Middle frontal gyrus (tissue), 1 donor: ENCODE measurements at regions not wholly inside any gene's neighbourhood (a gene's known extent, or its start where the extent isn't known, plus 50 kb on each side); places are given as distances from the start of the nearest gene placed in this dataset.
"Not testable (repeated sequence)": the region's sequence is repeated elsewhere in the genome, so short reads cannot be mapped to it uniquely, and the experiment has no call there.

Experiments
- DNase-seq: peaks from one replicate; pipeline ENCODE4 v3.0.0-alpha.2; 2015; ENCODE audit warnings: low spot score; ENCODE audit errors: extremely low spot score

- DNase-seq: no peak
Measured at GRCh38 chr5:62149879-62150278, 156.1 kb upstream of the KIF2A start.

- no peak for DNase-seq
Measured at GRCh38 chr5:62152394-62153087, 153.5 kb upstream of the KIF2A start.

GRCh38 chr5:62154758-62155157 lies 151.2 kb upstream of the KIF2A start:
- DNase-seq: no peak

GRCh38 chr5:62155988-62156387 lies 150.0 kb upstream of the KIF2A start:
- no peak for DNase-seq

GRCh38 chr5:62167561-62168057 lies 138.4 kb upstream of the KIF2A start:
- no peak for DNase-seq

- DNase-seq: no peak
Measured at GRCh38 chr5:62168506-62169281, 137.3 kb upstream of the KIF2A start.

GRCh38 chr5:62178258-62178657 lies 127.7 kb upstream of the KIF2A start:
- DNase-seq: no peak

GRCh38 chr5:62182802-62183201 lies 123.2 kb upstream of the KIF2A start:
- DNase-seq: no peak

GRCh38 chr5:62183727-62184126 lies 122.3 kb upstream of the KIF2A start:
- no peak for DNase-seq

- DNase-seq: no peak
Measured at GRCh38 chr5:62184444-62184843, 121.6 kb upstream of the KIF2A start.

GRCh38 chr5:62190173-62190572 lies 115.8 kb upstream of the KIF2A start:
- no peak for DNase-seq

GRCh38 chr5:62190931-62191330 lies 115.1 kb upstream of the KIF2A start:
- DNase-seq: no peak

GRCh38 chr5:62192958-62193357 lies 113.0 kb upstream of the KIF2A start:
- DNase-seq: no peak

GRCh38 chr5:62196532-62196931 lies 109.5 kb upstream of the KIF2A start:
- DNase-seq: not testable (repeated sequence)

- DNase-seq: no peak
Measured at GRCh38 chr5:62197697-62198096, 108.3 kb upstream of the KIF2A start.

GRCh38 chr5:62198421-62198820 lies 107.6 kb upstream of the KIF2A start:
- DNase-seq: no peak

GRCh38 chr5:62199792-62200716 lies 106.0 kb upstream of the KIF2A start:
- DNase-seq: no peak

- DNase-seq: no peak
Measured at GRCh38 chr5:62206150-62206829, 99.7 kb upstream of the KIF2A start.

GRCh38 chr5:62208218-62208852 lies 97.7 kb upstream of the KIF2A start:
- DNase-seq: no peak

- DNase-seq: no peak
Measured at GRCh38 chr5:62211405-62211804, 94.6 kb upstream of the KIF2A start.

- DNase-seq: no peak
Measured at GRCh38 chr5:62212648-62213047, 93.4 kb upstream of the KIF2A start.
